ENCODE measurements at regions not wholly inside any gene's neighbourhood (a gene's known extent, or its start where the extent isn't known, plus 50 kb on each side); places are given as distances from the start of the nearest gene placed in this dataset.

GRCh38 chr9:3150074-3150473 is 306.2 kb upstream of the PUM3 start:
- TF ChIP-seq CTCF (IDR thresholded peaks at IDR 0.05), result no peak
- TF ChIP-seq POLR2A (IDR thresholded peaks at IDR 0.05), result no peak
- no peak for TF ChIP-seq POLR2AphosphoS5 (IDR thresholded peaks at IDR 0.05; ENCODE audit: insufficient read depth in 1 of 2, low read depth in 1 of 2)

All from vagina (tissue), 2 donors.